Stimulated activated CD8-positive, alpha-beta memory T cell treated with anti-CD3 and anti-CD28 coated beads, Interleukin-7, amount 100 ng/mL, for 24 hours (primary cell): ENCODE measurements at regions not wholly inside any gene's neighbourhood (a gene's known extent, or its start where the extent isn't known, plus 50 kb on each side); places are given as distances from the start of the nearest gene placed in this dataset.

ENCODE experiments used
- DNase-seq: peaks from one replicate; pipeline ENCODE4 v3.0.0-alpha.2; 2020; ENCODE audit warnings: low read depth

GRCh38 chr9:126556560-126557250, 57.0 kb upstream of the LMX1B start:
- DNase-seq: no peak

- DNase-seq: peak; percentile 45
Measured at GRCh38 chr9:126558051-126558665, 55.6 kb upstream of the LMX1B start.

- DNase-seq: no peak
Measured at GRCh38 chr9:126559296-126559695, 54.4 kb upstream of the LMX1B start.

GRCh38 chr9:126561582-126561981, 52.1 kb upstream of the LMX1B start:
- DNase-seq: no peak

- no peak for DNase-seq
Measured at GRCh38 chr9:126563556-126563955, 50.2 kb upstream of the LMX1B start.
